Fibroblast of skin of right biceps (primary cell): ENCODE measurements at regions not wholly inside any gene's neighbourhood (a gene's known extent, or its start where the extent isn't known, plus 50 kb on each side); places are given as distances from the start of the nearest gene placed in this dataset.

ENCODE experiments used
- DNase-seq: peaks from one replicate; pipeline ENCODE4 v3.0.0-alpha.2; 2013

DNA sequence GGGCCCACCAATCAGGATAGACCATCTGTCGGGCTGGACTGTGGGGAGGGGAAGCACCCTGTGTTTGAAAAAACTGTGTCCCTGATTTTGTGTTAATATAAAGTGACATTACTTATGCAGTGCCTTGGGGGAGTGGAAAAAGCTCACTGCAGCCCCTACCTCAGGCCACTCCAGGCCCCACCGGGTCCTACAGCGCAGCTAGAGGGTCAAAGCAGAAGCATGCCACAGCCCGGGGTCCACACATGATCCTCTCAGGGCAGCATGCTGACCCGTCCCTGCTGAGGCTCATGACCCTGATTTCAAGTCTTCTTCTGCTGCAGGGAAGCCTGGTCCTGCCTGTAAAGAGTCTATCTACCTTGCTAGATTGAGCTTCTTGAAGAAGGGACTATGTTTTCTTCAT is 133.0 kb upstream of the PLCB4 start:
- no peak for DNase-seq

DNA sequence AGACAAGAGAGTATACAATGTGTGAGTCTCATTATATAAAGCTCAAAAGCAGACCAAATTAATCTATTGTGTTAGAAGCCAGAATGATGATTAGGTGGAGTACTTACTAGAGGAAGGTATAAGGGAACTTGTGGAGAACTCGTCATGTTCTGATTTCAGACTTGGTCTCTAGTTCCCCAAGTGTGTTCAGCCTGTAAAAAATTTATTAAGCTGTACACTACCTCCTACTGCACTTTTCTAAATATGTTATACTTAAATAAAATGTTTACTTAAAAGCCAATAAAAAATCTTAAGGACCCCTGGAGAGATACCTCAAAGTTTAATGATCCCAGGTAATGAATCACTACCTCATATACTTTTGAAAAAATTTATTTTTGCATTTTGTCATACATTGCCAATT is 130.4 kb upstream of the PLCB4 start:
- DNase-seq: no peak

DNA sequence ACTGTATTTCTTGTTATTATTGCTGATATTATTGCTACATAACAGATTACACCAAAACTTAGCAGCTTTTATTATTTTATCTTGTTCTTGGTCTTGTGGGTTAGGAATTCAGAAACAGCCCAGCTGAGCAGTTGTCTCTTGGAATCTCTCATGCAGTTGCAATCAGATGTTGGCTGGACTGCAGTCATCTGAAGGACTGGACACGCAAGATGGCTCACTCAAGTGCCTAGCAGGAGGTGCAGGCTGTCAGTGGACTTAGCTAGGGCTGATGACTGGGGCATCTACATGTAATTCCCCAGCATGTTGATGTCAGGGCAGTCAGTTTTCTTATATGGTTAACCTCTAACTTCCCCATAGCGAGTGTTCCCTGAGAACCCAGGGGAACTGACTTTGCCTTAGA is 128.6 kb upstream of the PLCB4 start:
- DNase-seq: no peak

DNA sequence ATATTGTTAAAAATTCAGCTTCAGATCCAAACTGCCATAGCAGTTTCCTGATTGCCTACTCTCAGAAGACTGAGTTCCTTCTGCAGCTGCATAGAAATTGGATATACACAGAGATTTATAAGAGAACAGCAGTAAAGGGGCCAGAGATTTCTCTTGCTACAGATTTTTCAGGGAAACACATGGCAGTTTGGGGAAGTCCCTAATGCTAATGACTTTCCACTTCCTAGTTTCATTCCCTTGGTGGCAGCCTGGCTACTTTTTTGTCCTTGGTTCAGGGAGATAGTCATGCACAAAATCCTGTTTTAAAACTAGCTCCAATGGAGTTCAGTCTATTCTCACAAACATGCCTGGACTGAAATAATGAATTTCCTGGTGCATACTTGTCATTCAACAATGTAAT is 125.3 kb upstream of the PLCB4 start:
- no peak for DNase-seq

DNA sequence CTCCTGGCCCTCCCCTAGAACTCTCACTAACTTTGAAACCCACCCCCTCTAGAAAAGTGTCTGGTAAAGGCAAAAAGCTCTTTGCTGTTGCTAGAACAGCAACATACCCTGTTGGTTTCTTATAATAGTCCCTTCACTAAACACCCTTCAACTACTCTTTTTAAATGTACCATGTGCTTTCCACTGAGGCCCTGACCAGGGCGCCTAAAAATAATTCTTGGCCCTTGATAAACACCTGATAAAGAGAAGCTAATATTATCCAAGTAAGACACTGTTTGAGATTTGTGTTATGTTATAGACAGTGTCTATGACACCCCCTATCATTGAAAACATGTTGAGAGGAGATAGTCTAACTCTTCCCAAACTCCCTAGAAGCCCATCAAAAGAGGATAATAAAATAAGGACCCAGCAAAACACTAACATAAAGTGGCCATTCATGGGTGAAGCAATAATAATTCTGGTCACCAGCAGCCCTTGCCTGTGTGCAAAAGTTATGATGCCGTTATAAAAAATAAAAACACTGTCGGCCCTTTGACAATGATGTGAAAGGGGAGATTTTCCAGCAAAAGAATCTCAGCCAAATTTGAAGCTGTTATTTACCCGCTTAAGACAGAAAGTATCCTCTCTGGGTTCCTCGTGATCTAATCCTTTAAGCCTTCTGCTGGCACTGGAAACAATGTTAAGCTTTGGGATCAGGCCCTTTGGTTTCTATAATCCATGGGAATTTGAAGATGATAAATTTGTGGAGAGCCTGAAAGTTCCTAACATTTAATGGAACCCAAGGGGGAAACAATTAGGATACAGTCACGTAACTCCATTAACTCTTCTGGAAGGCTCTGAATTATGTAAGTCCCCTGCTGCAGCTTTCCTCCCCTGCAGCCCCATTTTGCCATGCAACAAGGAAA is 122.6 kb upstream of the PLCB4 start:
- DNase-seq: peak; percentile 29

DNA sequence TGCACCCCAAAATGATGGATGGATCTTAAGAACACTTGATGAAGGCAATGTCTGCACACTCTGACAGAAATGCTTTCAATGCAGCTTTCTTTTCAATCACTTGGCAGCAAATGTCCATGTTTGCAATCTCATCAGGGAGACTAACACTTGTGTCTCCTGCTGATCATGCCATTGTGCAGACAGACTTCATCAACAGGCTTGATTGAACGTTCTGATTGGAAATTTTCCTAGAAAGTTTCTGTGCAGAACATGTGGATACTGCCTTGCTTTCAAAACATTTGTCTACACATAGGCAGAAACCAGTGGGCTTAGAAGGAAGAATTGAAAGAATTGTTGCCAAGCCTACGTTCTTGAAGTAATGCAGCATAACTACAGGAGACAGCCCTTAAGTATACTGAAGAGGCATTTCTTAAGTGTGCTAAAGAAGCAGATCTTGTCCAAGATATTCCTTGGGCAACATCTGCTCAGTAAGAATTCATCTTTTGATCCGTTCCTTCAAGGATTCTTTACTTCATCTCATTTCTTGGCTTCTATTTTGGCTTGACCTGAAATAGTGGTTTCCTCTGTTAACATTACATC is 120.4 kb upstream of the PLCB4 start:
- no peak for DNase-seq

DNA sequence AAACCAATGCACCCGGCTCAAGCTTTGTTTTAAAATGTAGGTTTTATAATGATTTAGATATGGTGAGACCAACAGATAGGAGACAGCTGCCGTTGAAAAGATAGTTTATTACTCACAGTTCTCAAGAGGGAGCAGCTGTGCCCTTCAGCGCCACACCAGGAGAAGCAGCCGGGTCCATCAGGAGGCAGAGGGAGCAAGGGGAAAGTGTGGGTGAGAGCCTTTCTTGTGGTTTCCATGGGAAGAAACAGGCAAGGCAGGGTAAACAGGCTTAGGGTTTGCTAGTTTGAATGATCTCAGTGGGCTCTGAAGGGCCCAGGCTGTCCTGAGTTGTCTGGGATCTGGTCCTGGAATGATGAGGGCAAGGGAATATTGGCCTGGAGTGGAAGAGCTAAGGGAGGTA is 117.7 kb upstream of the PLCB4 start:
- no peak for DNase-seq

DNA sequence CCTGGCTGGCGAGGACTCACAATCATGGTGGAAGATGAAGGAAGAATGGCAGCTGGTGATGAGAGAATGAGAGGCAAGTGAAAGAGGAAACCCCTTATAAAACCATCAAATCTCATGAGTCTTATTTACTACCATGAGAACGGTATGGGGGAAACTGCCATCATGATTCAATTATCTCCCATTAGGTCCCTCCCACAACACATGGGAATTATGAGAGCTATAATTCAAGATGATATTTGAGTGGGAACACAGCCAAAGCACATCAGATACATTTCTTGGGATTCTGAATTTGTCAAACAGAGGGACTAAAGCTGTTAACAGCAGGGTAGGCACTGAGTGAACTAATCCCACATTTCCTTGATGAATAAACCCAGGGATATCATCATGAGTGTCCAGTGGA is 116.2 kb upstream of the PLCB4 start:
- peak; percentile 38 for DNase-seq

DNA sequence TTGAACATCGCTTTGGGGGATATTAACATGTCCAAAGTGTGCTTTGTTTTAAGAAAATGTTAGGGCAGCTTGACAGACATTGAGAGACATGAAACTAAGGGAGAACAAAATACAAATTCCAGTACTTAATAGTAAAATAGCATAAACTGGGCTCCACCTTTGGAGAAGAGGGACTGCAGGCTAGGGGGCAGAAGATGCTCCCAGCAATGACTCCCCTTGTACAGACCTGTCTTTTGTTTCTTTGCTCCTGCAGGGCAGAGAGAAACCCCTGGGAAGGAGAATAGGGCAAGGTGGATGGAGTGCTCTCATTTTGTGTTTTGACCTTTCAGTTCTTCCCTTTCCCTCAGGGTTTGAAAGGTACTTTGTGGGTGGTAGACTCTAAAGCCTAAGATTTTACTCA is 115.6 kb upstream of the PLCB4 start:
- DNase-seq: no peak

DNA sequence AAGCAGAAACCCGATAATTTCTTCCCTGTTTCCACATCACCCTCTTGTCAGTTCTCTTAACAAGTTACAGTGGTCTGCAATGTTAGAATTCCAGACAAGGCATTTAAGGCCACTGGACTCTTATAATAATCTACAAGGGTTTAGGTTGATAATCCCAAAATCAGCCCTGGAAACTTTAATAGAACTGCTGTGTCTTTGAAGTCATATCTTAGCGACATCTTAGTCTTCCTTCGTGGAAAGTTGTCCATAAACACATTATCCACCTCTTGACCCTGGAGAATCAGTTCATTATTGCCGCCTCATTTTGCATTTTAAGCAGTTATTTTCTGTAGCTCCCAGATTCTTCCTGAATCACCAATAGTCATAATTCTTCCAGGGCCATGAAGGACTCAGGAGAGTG is 108.6 kb upstream of the PLCB4 start:
- no peak for DNase-seq

DNA sequence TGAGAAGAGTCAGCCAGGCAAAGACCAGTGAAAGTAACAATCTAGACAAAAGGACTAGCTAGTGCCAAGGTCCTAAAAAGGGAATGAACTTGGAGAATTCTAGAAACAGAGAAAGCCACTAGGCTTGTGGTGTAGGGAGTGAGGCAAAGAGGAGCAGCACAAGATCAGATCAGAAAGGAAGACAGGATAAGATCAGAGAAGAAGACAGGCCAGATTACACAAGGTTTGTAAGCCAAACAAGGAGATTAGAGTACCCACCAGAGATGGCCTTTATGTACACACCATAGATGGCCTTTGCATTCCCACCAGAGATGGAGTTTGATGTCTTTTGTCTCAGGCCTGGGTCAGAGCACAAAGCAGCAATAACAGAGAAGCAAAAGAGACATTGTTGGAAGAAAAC is 105.6 kb upstream of the PLCB4 start:
- DNase-seq: no peak

DNA sequence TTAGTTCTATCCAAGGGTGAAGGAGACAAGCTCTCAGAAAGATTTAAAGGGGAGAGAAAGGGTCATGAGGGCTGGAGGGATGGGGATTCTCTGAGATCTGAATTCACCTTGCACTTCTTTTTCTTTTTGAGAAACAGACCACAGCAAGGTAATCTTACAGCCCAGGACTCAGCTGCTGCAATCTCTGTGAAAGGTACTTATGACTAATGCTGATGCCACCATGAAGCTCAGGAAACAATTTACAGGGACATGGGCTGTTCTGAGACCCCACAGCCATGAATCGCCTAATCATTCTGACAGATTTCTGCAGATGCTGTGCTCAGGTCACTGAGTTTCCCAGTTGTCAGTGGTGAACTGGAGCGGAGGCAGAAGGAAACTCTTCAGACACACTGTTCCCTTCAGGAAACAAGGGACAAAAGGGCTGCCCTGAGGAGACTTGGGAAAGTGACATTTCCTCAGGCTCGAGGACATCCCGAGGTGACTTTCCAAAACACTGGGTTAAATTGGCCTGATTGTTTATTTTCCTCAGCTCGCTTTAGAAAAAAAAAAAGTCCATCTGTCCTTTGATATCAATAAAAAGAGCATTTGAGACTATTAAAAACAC is 103.8 kb upstream of the PLCB4 start:
- no peak for DNase-seq

DNA sequence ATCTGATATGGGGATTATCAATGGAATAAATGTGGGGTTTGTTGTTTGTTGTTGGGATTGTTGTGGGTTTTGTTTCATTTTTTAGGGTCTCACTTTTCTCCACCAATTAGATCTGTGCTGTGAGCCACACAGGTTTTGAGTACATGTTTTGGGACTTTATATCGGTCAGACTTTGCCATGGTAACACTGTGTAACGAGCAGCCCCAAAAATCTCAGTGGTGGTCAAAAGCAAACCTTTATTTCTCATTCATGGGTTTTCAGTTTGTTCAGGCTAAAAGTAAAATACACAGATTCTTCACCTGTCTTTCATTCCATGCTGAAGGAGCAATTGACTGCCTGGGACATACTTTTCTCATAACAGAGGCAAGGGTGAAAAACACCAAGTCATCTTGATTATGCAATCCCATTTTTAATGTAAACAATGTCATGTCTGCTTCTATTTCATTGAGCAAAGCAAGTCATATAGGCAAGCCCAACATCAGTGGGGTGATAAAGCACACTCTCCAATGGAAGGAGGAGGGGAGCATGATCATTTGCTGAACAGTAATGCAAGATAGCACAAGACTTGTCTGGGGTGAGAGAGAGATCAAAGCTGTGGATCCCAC is 101.1 kb upstream of the PLCB4 start:
- no peak for DNase-seq

DNA sequence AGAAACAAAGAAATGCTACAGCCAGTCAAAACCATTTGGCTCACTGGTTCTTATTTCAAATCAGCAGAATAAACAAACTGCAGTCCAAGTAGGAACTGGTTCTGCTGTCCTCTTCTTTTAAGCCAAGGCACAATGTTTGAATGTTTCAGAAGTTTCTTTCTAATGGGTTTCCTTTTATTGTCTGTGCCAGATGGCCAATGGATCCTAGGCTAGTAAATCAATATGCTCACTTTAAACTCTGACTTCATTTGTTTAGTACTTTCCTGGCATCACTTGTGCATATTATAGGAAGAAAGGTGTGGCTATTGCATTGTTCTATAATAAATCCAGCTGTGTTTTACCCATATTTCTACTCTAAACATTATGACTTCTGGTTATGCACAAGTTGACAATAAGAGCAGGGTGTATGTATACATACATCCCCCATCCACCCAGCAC is 99.7 kb upstream of the PLCB4 start:
- DNase-seq: no peak

DNA sequence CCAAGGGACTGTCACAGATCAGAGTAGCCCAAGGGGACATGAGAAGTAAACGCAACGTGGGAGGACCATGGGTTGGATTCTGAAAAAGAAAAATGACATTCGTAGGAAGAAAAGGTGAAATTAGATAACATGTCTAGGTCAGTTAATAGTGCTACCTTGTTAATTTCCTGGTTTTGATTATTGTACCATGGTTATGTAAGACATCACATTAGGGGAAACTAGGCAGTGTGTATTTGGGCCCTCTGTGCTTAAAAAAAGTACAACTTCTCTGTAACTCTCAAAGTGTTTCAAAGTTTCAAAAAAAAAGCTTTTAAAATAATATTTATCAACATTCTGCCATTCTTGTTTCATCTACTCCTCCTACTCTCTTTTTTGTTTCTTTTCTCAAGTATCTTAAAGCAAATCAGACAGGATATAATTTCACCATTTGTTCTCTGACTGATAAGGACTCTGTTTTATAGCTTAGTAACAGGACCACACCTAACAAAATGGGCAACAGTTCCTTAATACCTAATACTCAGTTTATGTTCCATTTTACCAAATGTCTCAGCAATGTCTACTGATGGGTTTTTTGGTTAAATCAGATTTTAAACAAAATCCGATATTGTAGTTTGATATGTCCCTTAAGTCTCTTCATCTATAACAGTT is 97.1 kb upstream of the PLCB4 start:
- DNase-seq: no peak

DNA sequence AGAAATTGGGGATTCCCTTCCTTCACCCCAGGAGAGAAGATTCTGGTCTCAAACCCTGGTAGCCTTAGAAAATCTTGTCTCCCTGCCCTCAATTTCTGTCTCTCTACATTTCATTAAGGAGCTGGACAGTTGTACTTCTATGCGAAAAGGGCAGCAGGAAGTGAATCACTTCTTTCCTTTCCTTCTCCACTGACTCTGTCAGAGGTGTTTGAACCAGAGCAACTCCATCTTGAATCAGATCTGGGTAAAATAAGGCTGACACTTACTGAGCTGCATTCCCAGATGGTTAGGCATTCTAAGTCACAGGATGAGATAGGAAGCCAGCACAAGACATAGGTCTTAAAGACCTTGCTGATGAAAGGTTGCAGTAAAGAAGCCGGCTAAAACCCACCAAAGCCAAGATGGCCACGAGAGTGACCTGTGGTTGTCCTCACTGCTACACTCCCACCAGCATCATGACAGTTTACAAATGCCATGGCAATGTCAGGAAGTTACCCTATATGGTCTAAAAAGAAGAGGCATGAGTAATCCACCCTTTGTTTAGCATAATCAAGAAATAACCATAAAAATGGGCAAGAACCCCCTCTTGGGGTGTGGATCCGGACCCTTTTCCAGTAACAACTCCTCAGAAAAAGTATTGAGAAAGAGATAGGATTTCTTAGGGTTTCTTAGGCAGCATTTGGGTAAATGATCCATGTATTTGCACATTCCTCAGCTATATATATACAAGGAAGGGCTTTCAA is 95.8 kb upstream of the PLCB4 start:
- no peak for DNase-seq

DNA sequence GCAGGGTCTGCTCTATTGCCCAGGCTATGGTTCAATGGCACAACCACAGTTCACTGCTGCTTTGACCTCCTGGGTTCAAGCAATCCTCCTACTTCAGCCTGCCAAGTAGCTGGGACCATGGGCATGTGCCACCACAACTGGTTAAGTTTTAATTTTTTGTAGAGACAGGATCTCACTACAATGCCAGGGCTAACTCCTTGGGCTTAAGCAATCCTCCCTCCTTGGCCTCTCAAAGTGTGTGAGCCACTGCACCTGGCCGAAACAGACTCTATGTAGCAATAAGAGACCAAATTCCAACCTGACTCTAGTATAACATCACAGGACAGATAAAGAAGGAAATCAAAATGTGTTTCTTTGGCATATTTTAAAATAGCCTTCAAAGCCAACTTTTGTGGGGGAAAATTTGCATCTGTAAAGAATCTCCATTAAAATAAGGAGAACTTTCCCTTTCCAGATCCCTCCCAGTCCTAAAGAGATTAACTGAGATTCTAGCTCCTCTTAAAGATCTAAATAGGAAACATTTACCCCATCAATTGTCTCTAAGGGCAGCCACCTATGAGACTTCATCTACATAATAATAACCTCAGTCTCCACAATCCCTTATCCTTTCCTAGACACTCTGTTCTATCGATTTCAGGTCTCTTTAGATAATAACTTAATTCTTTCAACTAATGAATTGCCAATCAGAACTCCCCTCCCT is 94.7 kb upstream of the PLCB4 start:
- DNase-seq: no peak

DNA sequence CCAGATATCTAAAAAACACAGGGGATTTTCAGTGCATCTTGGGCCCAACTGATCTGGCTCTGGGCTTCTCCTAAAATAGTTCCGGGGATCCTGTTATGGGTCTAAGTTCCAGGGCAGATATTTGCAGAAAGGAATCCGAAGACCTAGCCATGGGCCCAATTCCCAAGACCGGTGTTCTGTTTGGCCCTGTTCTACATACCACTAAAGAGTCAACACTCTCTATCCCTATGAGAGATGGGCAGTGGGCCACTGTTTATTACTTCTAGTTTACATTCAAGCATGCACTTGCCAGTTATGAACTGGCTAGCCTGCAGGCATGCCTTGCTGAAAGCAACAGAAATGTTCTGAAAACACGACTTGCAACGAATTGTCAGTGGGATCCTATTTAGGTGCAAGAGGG is 87.4 kb upstream of the PLCB4 start:
- DNase-seq: no peak

DNA sequence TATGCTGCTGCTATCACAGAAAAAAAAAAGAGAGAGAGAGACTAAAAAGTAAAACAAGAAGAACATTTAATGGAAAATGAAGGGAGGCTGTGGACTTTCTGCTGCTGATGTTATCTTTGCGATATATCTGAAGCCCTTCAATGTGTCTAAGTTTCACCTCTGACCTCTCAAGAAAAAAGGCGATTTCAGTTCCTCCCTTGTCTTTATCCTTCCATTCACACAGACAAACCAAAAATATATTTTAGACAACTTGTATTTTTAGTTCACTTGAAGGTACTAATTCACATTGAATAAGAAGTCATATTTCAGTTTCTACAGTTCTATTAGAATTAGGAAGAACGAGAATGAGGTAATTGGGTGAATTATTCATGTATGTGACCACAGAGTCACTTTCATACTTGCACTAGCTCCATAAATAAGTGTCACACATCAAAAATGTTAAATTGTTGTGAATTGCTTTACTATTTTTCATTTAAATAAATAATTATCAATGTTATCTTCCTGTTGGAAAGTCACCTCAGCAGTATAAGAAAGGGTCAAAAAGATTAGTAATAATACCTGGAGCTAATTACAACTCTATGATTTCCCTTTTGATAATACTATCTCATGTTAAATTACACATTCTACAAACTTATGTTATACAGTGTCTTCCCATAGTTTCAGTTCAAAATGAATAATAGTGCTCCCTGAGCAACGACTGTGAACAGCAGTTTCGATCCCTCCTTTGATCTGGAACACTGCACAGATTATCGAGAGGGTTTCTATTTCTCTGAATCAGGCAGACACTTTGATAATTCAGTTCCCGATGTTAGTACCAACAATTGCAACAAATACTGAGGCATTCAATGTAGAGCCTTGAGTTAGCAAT is 85.2 kb upstream of the PLCB4 start:
- DNase-seq: no peak

DNA sequence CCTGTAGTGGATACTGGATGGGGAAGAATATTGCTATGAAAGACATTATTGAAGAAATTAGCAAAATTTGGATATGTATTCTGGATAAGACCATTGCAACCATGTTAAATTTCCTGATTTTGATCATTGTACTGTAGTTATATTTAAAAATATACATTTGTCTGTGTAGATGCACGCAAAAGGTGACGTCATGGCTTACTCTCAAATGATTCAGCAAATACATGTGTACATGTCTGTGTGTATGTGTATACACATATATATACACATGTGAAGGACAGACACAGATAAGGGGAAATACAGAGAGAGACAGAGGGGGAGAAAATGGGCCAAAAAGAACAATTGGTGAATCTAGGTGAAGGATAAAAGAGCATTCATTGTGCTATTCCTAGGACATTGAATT is 82.3 kb upstream of the PLCB4 start:
- DNase-seq: no peak

DNA sequence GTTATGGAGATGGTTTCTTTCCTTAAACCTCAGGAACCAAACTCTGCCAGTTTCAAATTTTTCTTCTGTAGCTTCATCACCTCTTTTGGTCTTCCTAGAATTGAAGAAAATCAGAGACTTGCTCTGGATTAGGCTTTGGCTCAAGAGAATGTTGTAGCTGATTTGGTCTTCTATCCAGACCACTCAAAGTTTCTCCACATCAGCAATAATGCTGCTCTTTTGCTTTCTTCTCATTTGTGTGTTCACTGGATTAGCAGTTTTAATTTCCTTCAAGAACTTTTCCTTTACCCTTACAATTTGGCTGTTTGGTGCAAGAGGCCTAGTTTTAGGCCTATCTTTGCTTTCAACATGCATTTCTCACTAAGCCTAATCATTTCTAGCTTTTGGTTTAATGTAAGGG is 78.1 kb upstream of the PLCB4 start:
- no peak for DNase-seq
